ENCODE measurements at regions not wholly inside any gene's neighbourhood (a gene's known extent, or its start where the extent isn't known, plus 50 kb on each side); places are given as distances from the start of the nearest gene placed in this dataset.
A peak's percentile ranks its signal among the peaks of the same experiment; 100 is the strongest.

- ATAC-seq (no peak), DNase-seq (no peak)
- peaks cover 0 to 43% (median 16%) of the 10 kb centered on the region in 12 donors for H3K4me1 ChIP-seq
- 93 to 96% (median 94%) methylated on average over 4 of the region's 4 CpGs for WGBS, 4 donors
- H3K27me3 ChIP-seq: no peaks in the 10 kb centered on the region
- H3K27ac ChIP-seq: peak overlapping the region in 1 of 12 donors; percentile 69
- intact Hi-C loops (cut with DNase I): no loop called here
- H3K9me3 ChIP-seq: no peaks in the 10 kb centered on the region
- H3K4me3 ChIP-seq: no peak overlapping the region
- TF ChIP-seq POLR2A (IDR thresholded peaks at IDR 0.05): no peak
- no peaks in the 10 kb centered on the region for H3K36me3 ChIP-seq
Observed at GRCh38 chr10:92761571-92761970, 71.8 kb downstream of the HHEX start.

- no peak for DNase-seq
- Histone ChIP-seq H3K27ac (no peak overlapping the region), H3K4me3 (no peak overlapping the region), H3K36me3 (no peaks in the 10 kb centered on the region), H3K27me3 (no peaks in the 10 kb centered on the region), H3K9me3 (peaks cover 0 to 15% (median 8%) of the 10 kb centered on the region in 12 donors), H3K4me1 (peaks cover 0 to 25% (median 0%) of the 10 kb centered on the region in 12 donors)
- WGBS, 4 donors: 92 to 96% (median 94%) methylated on average over 4 of the region's 4 CpGs
- intact Hi-C loops (cut with DNase I): no loop called here
- no peak for TF ChIP-seq CTCF (IDR thresholded peaks at IDR 0.05)
- no peak for TF ChIP-seq POLR2A (IDR thresholded peaks at IDR 0.05)
- ATAC-seq: no peak
Observed at GRCh38 chr10:92763634-92764155, 73.9 kb downstream of the HHEX start.

- TF ChIP-seq POLR2A (IDR thresholded peaks at IDR 0.05): no peak
- TF ChIP-seq CTCF (IDR thresholded peaks at IDR 0.05): no peak
- WGBS, 4 donors: 96 to 100% (median 98%) methylated on average over 2 of the region's 2 CpGs
- ATAC-seq: no peak
- H3K4me3 ChIP-seq: no peak overlapping the region
- no peak overlapping the region for H3K27ac ChIP-seq
- peaks cover 0 to 22% (median 9%) of the 10 kb centered on the region in 12 donors for H3K9me3 ChIP-seq
- DNase-seq: no peak
- no peaks in the 10 kb centered on the region for H3K36me3 ChIP-seq
- no peaks in the 10 kb centered on the region for H3K27me3 ChIP-seq
- H3K4me1 ChIP-seq: peaks cover 0 to 8% (median 0%) of the 10 kb centered on the region in 12 donors
- intact Hi-C loops (cut with DNase I): no loop called here
Observed at GRCh38 chr10:92766451-92766850, 76.7 kb downstream of the HHEX start.

GRCh38 chr10:92768104-92768503 is 78.3 kb downstream of the HHEX start:
- no peaks in the 10 kb centered on the region for H3K27me3 ChIP-seq
- H3K9me3 ChIP-seq: peaks cover 0 to 22% (median 9%) of the 10 kb centered on the region in 12 donors
- WGBS, 4 donors: 88 to 95% (median 89%) methylated on average over 1 of the region's 1 CpG
- no peak overlapping the region for H3K27ac ChIP-seq
- H3K36me3 ChIP-seq: no peaks in the 10 kb centered on the region
- no peaks in the 10 kb centered on the region for H3K4me1 ChIP-seq
- ATAC-seq (no peak), DNase-seq (no peak)
- intact Hi-C loops (cut with DNase I): no loop called here
- TF ChIP-seq POLR2A (IDR thresholded peaks at IDR 0.05): no peak
- H3K4me3 ChIP-seq: no peak overlapping the region

GRCh38 chr10:92773776-92774175 is 74.5 kb upstream of the EXOC6 start:
- Histone ChIP-seq H3K27me3 (peaks cover 0 to 6% (median 0%) of the 10 kb centered on the region in 9 donors), H3K4me1 (peaks cover 0 to 3% (median 0%) of the 10 kb centered on the region in 12 donors), H3K36me3 (no peaks in the 10 kb centered on the region), H3K4me3 (no peak overlapping the region), H3K9me3 (peaks cover 0 to 6% (median 0%) of the 10 kb centered on the region in 12 donors), H3K27ac (no peak overlapping the region)
- no peak for DNase-seq
- ATAC-seq: no peak
- intact Hi-C loops (cut with DNase I): no loop called here
- TF ChIP-seq POLR2A (IDR thresholded peaks at IDR 0.05) (no peak), CTCF (IDR thresholded peaks at IDR 0.05) (no peak)
